IMR-90 (cell line): ENCODE measurements at regions not wholly inside any gene's neighbourhood (a gene's known extent, or its start where the extent isn't known, plus 50 kb on each side); places are given as distances from the start of the nearest gene placed in this dataset.

Experiments used
- ATAC-seq: fragments of 200-7000 bp; cut with Tn5 transposase; 2 replicates; pipeline ENCODE4 v1.9.1; 2020; ENCODE audit warnings: low read depth, mild to moderate bottlenecking, moderate library complexity
- BruUV-seq: library from RNA; stranded (reverse); fragments of 400-500 nt; replicated peaks from 2 replicates; lab custom pipeline; 2021; lab: Mats Ljungman, UMichigan
- CTCF ChIA-PET: fragments of 300-600 bp; formaldehyde crosslinking; extraction: SDS; loops from one replicate; lab custom pipeline; 2021; ENCODE audit warnings: antibody characterized with exemption; lab: Yijun Ruan, JAX
- POLR2A ChIA-PET: fragments of 300-600 bp; sonication (Branson Sonifier 250); formaldehyde crosslinking; loops from one replicate; lab custom pipeline; 2022; ENCODE audit warnings: antibody characterized with exemption; ENCODE audit not compliant: unreplicated experiment; lab: Charles Lee
- DNase-seq: peaks from one replicate; pipeline ENCODE4 v3.0.0; 2013
- H2AFZ ChIP-seq: replicated peaks from 2 replicates; pipeline ENCODE3; 2013; ENCODE audit warnings: low read length, mild to moderate bottlenecking; ENCODE audit not compliant: poor library complexity
- H2AK5ac ChIP-seq: 2 replicates; pipeline ENCODE4 v1.6.1; 2013; ENCODE audit warnings: low read depth, low read length, inconsistent platforms
- H2AK9ac ChIP-seq: replicated peaks from 2 replicates; pipeline ENCODE3; 2013; ENCODE audit warnings: mild to moderate bottlenecking, low read depth, low read length, moderate library complexity; ENCODE audit not compliant: poor library complexity
- H2BK120ac ChIP-seq: 2 replicates; pipeline ENCODE4 v1.6.1; 2013; ENCODE audit warnings: low read depth, low read length, inconsistent platforms
- H2BK15ac ChIP-seq: 3 replicates; pipeline ENCODE4 v1.6.1; 2013; ENCODE audit warnings: low read depth, low read length, inconsistent platforms
- H2BK20ac ChIP-seq: 2 replicates; pipeline ENCODE4 v1.6.1; 2013; ENCODE audit warnings: low read depth, mild to moderate bottlenecking, inconsistent platforms, low read length, moderate library complexity
- H2BK5ac ChIP-seq: 2 replicates; pipeline ENCODE4 v1.6.1; 2013; ENCODE audit warnings: mild to moderate bottlenecking, low read depth, low read length, inconsistent platforms; ENCODE audit not compliant: poor library complexity, severe bottlenecking
- H3K14ac ChIP-seq: replicated peaks from 2 replicates; pipeline ENCODE4 v1.6.1; 2013; ENCODE audit warnings: low read depth, low read length, inconsistent platforms
- H3K18ac ChIP-seq: 2 replicates; pipeline ENCODE4 v1.6.1; 2013; ENCODE audit warnings: low read depth, low read length, control low read depth
- H3K23ac ChIP-seq: 2 replicates; pipeline ENCODE4 v1.6.1; 2013; ENCODE audit warnings: low read depth, low read length, inconsistent platforms
- H3K27ac ChIP-seq: 2 replicates; pipeline ENCODE4 v1.5.1; 2013; ENCODE audit warnings: mild to moderate bottlenecking, control low read depth, low read length; ENCODE audit not compliant: insufficient read depth
- H3K27me3 ChIP-seq: 2 replicates; pipeline ENCODE4 v1.6.1; 2013; ENCODE audit warnings: low read length; ENCODE audit not compliant: control insufficient read depth, insufficient read depth
- H3K36me3 ChIP-seq: 2 replicates; pipeline ENCODE4 v1.6.1; 2013; ENCODE audit warnings: low read length, mixed read lengths; ENCODE audit not compliant: control insufficient read depth, insufficient read depth
- H3K4ac ChIP-seq: 2 replicates; pipeline ENCODE4 v1.6.1; 2013; ENCODE audit warnings: low read depth, low read length, inconsistent platforms
- H3K4me1 ChIP-seq: 2 replicates; pipeline ENCODE4 v1.6.1; 2013; ENCODE audit warnings: low read length, mixed read lengths; ENCODE audit not compliant: control insufficient read depth, insufficient read depth
- H3K4me2 ChIP-seq: 2 replicates; pipeline ENCODE4 v1.6.1; 2013; ENCODE audit warnings: low read depth, mild to moderate bottlenecking, control low read depth, low read length, moderate library complexity
- H3K4me3 ChIP-seq: 2 replicates; pipeline ENCODE4 v1.5.1; 2013; ENCODE audit warnings: low read depth, mild to moderate bottlenecking, control low read depth, low read length, moderate library complexity; ENCODE audit not compliant: insufficient read depth
- H3K56ac ChIP-seq: 2 replicates; pipeline ENCODE4 v1.6.1; 2013; ENCODE audit warnings: low read length, inconsistent platforms; ENCODE audit not compliant: insufficient read depth; ENCODE audit errors: extremely low read depth
- H3K79me1 ChIP-seq, 2 experiments: 2 replicates each; pipeline ENCODE4 v1.6.1; 2013; ENCODE audit warnings: low read length in 2 of 2, inconsistent platforms in 1 of 2, low read depth in 1 of 2
- H3K9ac ChIP-seq: 2 replicates; pipeline ENCODE4 v1.6.1; 2013; ENCODE audit warnings: low read depth, low read length, control low read depth
- H3K9me1 ChIP-seq: 2 replicates; pipeline ENCODE4 v1.6.1; 2013; ENCODE audit warnings: low read length, inconsistent platforms; ENCODE audit not compliant: insufficient read depth
- H3K9me3 ChIP-seq: 2 replicates; pipeline ENCODE4 v1.6.1; 2013; ENCODE audit warnings: low read length; ENCODE audit not compliant: control insufficient read depth, insufficient read depth
- H4K20me1 ChIP-seq: 2 replicates; pipeline ENCODE4 v1.6.1; 2013; ENCODE audit warnings: low read length, inconsistent platforms; ENCODE audit not compliant: insufficient read depth
- H4K5ac ChIP-seq: 2 replicates; pipeline ENCODE4 v1.6.1; 2013; ENCODE audit warnings: mild to moderate bottlenecking, low read depth, low read length, control low read depth
- H4K8ac ChIP-seq, 2 experiments: 2 replicates each; pipeline ENCODE4 v1.6.1; 2013; ENCODE audit warnings: low read depth in 2 of 2, low read length in 2 of 2, control low read depth in 1 of 2, inconsistent platforms in 1 of 2
- H4K91ac ChIP-seq: 2 replicates; pipeline ENCODE4 v1.6.1; 2013; ENCODE audit warnings: low read depth, low read length, inconsistent platforms; ENCODE audit not compliant: insufficient read depth
- MAZ ChIP-seq: IDR thresholded peaks from 2 replicates; pipeline ENCODE4 v1.6.1; 2012; ENCODE audit warnings: low read depth, mild to moderate bottlenecking, low read length, improper control_type of control experiment, moderate library complexity, borderline replicate concordance
- NFE2L2 ChIP-seq: fragments of 150-350 bp; IDR thresholded peaks from 2 replicates; pipeline ENCODE4 v1.6.1; 2016; ENCODE audit warnings: low read depth, mild to moderate bottlenecking, low read length
- RAD21 ChIP-seq: IDR thresholded peaks from 2 replicates; pipeline ENCODE4 v1.6.1; 2012; ENCODE audit warnings: low read length, improper control_type of control experiment
- WGBS, 2 experiments: methylation state at CpG; one replicate each; pipeline versions ENCODE4 v1.1.5 to v1.1.7; 2013; ENCODE audit warnings: missing lambda C conversion rate in 2 of 2; ENCODE audit not compliant: insufficient read length in 1 of 2; ENCODE audit errors: extremely low coverage in 2 of 2; 5-methylcytosine and 5-hydroxymethylcytosine counted together
- dilution Hi-C: fragments of 300-500 bp; cut with HindIII; formaldehyde crosslinking; loops from one replicate; pipeline ENCODE4 v1.14.3; 2018; ENCODE audit warnings: low sequenced_read_pairs; ENCODE audit not compliant: unreplicated experiment
- in situ Hi-C: fragments of 300-500 bp; cut with MboI; formaldehyde crosslinking; loops from 3 replicates; pipeline ENCODE4 v1.14.3; 2019; ENCODE audit warnings: low sequenced_read_pairs, inconsistent platforms, mixed read lengths
- intact Hi-C: fragments of 100-400 bp; cut with micrococcal nuclease; formaldehyde crosslinking; loops from 2 replicates; pipeline ENCODE4 v1.10.0; 2022
- TF ChIP-seq, protein P1 (sequence below): fragments of 150-350 bp; IDR thresholded peaks from 2 replicates; pipeline ENCODE4 v1.6.1; 2017; ENCODE audit warnings: mild to moderate bottlenecking, antibody characterized with exemption, low read length, low read depth
- TF ChIP-seq, protein P2 (sequence below): fragments of 150-350 bp; IDR thresholded peaks from 2 replicates; pipeline ENCODE4 v1.6.1; 2016; ENCODE audit warnings: low read depth, mild to moderate bottlenecking, low read length, moderate library complexity, borderline replicate concordance

DNA sequence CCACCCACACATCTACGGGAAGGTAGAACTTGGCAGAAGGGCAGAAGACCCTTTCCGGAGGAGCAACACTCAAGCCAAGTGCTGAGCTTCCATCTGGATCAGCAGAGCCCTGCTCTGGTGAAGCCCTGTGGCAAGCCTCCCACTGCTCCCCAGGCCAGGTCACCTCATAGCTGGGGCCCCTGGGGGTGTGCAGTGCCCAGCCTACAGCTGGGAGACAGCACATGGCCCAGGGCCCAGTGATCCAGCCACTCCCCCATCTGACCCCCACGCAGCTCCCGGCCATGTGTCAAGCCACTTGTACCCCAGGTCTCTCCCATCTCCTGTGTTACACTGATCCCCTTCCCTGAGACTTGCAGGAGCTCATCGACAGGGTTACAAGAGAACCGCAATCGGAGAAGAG, 95.7 kb downstream of the RBFOX3 start:
- no peak overlapping the region for H2BK5ac ChIP-seq
- no peak overlapping the region for H3K27ac ChIP-seq
- H3K4me2 ChIP-seq = no peak overlapping the region
- H3K36me3 ChIP-seq = no peaks in the 10 kb centered on the region
- CTCF ChIA-PET = no interaction called here
- no peak overlapping the region for H3K4me3 ChIP-seq
- H4K5ac ChIP-seq = no peak overlapping the region
- no peaks in the 10 kb centered on the region for H4K20me1 ChIP-seq
- H3K4me1 ChIP-seq = no peaks in the 10 kb centered on the region
- no peak overlapping the region for H2AFZ ChIP-seq
- peaks cover 25% of the 10 kb centered on the region for H3K9me3 ChIP-seq
- POLR2A ChIA-PET = no interaction called here
- peaks cover 4% of the 10 kb centered on the region; the same call in 1 of the 2 replicates for H3K27me3 ChIP-seq
- intact Hi-C loops = no loop called here
- no peak overlapping the region for H4K8ac ChIP-seq
- no peak overlapping the region for H2BK15ac ChIP-seq
- no peaks in the 10 kb centered on the region for H3K79me1 ChIP-seq
- no peak overlapping the region for H3K56ac ChIP-seq
- no peak overlapping the region for H2AK5ac ChIP-seq
- no peak overlapping the region for H3K18ac ChIP-seq
- dilution Hi-C loops = no loop called here
- no peak overlapping the region for H3K4ac ChIP-seq
- no peaks in the 10 kb centered on the region for H3K9me1 ChIP-seq
- H3K23ac ChIP-seq = no peak overlapping the region
- H2AK9ac ChIP-seq = no peak overlapping the region
- ATAC-seq = no peak
- no peak overlapping the region for H3K9ac ChIP-seq
- H4K91ac ChIP-seq = no peak overlapping the region
- no peak for DNase-seq
- H2BK120ac ChIP-seq = no peak overlapping the region
- no peak overlapping the region for H2BK20ac ChIP-seq
- TF ChIP-seq MAZ (no peak), NFE2L2 (no peak), RAD21 (no peak)
- TF ChIP-seq, protein P1, sequence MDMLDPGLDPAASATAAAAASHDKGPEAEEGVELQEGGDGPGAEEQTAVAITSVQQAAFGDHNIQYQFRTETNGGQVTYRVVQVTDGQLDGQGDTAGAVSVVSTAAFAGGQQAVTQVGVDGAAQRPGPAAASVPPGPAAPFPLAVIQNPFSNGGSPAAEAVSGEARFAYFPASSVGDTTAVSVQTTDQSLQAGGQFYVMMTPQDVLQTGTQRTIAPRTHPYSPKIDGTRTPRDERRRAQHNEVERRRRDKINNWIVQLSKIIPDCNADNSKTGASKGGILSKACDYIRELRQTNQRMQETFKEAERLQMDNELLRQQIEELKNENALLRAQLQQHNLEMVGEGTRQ = no peak
- TF ChIP-seq, protein P2, sequence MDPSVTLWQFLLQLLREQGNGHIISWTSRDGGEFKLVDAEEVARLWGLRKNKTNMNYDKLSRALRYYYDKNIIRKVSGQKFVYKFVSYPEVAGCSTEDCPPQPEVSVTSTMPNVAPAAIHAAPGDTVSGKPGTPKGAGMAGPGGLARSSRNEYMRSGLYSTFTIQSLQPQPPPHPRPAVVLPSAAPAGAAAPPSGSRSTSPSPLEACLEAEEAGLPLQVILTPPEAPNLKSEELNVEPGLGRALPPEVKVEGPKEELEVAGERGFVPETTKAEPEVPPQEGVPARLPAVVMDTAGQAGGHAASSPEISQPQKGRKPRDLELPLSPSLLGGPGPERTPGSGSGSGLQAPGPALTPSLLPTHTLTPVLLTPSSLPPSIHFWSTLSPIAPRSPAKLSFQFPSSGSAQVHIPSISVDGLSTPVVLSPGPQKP = no peak
- no TSS peak for BruUV-seq
- no peak overlapping the region for H3K14ac ChIP-seq
- WGBS, 2 experiments = 91% methylated on average over 3 of the region's 7 CpGs; no CpG with 5 or more reads in 1 of the 2 experiments
- in situ Hi-C loops = no loop called here
